ENCODE measurements at regions not wholly inside any gene's neighbourhood (a gene's known extent, or its start where the extent isn't known, plus 50 kb on each side); places are given as distances from the start of the nearest gene placed in this dataset.

DNA sequence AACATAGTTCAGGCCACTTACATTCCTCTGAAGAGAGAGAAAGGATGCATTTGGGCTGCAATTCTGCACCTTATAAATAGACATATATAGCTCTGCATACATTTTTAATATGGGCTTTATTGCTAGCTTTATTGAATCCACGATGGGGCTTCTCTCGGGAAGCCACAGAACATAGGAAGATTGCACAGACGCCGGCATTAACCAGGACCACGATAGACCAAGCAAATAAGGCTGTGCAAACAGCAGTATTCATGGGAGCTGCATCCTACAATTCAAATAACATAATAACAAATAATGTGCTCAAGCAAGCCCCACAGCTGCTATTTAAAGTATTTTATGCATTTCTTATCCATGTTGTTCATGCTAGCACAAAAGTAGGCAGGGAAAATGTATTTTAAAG lies 432.3 kb downstream of the TMEM114 start:
- TF ChIP-seq, protein P1, sequence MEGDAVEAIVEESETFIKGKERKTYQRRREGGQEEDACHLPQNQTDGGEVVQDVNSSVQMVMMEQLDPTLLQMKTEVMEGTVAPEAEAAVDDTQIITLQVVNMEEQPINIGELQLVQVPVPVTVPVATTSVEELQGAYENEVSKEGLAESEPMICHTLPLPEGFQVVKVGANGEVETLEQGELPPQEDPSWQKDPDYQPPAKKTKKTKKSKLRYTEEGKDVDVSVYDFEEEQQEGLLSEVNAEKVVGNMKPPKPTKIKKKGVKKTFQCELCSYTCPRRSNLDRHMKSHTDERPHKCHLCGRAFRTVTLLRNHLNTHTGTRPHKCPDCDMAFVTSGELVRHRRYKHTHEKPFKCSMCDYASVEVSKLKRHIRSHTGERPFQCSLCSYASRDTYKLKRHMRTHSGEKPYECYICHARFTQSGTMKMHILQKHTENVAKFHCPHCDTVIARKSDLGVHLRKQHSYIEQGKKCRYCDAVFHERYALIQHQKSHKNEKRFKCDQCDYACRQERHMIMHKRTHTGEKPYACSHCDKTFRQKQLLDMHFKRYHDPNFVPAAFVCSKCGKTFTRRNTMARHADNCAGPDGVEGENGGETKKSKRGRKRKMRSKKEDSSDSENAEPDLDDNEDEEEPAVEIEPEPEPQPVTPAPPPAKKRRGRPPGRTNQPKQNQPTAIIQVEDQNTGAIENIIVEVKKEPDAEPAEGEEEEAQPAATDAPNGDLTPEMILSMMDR (IDR thresholded peaks at IDR 0.05): no peak
- no peak for TF ChIP-seq POLR2A (IDR thresholded peaks at IDR 0.05)

Data from ovary (tissue), 3 donors.